WERI-Rb-1 (cell line): ENCODE measurements at regions not wholly inside any gene's neighbourhood (a gene's known extent, or its start where the extent isn't known, plus 50 kb on each side); places are given as distances from the start of the nearest gene placed in this dataset.
"Not testable (repeated sequence)": the region's sequence is repeated elsewhere in the genome, so short reads cannot be mapped to it uniquely, and the experiment has no call there.

Experiments
- DNase-seq: peaks from one replicate; pipeline ENCODE4 v3.0.0-alpha.2; 2020
- H3K27ac ChIP-seq: fragments of 250-450 bp; sonication (Bioruptor Pico); 2 replicates; pipeline ENCODE4 v1.5.1; 2020; ENCODE audit warnings: mild to moderate bottlenecking, moderate library complexity
- H3K27me3 ChIP-seq: fragments of 250-450 bp; sonication (Bioruptor Pico); 2 replicates; pipeline ENCODE4 v1.5.1; 2021; ENCODE audit warnings: mild to moderate bottlenecking, low read depth, moderate library complexity; ENCODE audit not compliant: insufficient read depth, severe bottlenecking
- H3K36me3 ChIP-seq: fragments of 250-450 bp; sonication (Bioruptor Pico); 2 replicates; pipeline ENCODE4 v1.5.1; 2020; ENCODE audit warnings: mild to moderate bottlenecking, moderate library complexity
- H3K4me3 ChIP-seq: 2 replicates; pipeline ENCODE4 v1.5.1; 2011; ENCODE audit warnings: low read depth, mild to moderate bottlenecking, control low read depth, low read length
- H3K9me3 ChIP-seq: fragments of 250-450 bp; sonication (Bioruptor Pico); 2 replicates; pipeline ENCODE4 v1.5.1; 2021; ENCODE audit warnings: mild to moderate bottlenecking, moderate library complexity; ENCODE audit not compliant: severe bottlenecking
- CTCF ChIP-seq: IDR thresholded peaks from 2 replicates; pipeline ENCODE4 v1.5.1; 2011; ENCODE audit warnings: low read depth, mild to moderate bottlenecking, control low read depth, inconsistent platforms, low read length

GRCh38 chr4:116632269-116632668 is 453.1 kb downstream of the TRAM1L1 start:
- TF ChIP-seq CTCF = no peak
- DNase-seq = no peak
- Histone ChIP-seq H3K27ac (no peak overlapping the region), H3K4me3 (no peak overlapping the region), H3K9me3 (no peaks in the 10 kb centered on the region), H3K27me3 (no peaks in the 10 kb centered on the region), H3K36me3 (no peaks in the 10 kb centered on the region)

- H3K27me3 ChIP-seq = no peaks in the 10 kb centered on the region
- no peaks in the 10 kb centered on the region for H3K9me3 ChIP-seq
- H3K4me3 ChIP-seq = no peak overlapping the region
- DNase-seq = no peak
- no peak overlapping the region for H3K27ac ChIP-seq
- no peak for TF ChIP-seq CTCF
- no peaks in the 10 kb centered on the region for H3K36me3 ChIP-seq
These were observed 456.8 kb downstream of the TRAM1L1 start for GRCh38 chr4:116628598-116628997.

GRCh38 chr4:116627545-116627944 is 457.8 kb downstream of the TRAM1L1 start:
- DNase-seq = no peak
- H3K4me3 ChIP-seq = no peak overlapping the region
- no peak overlapping the region for H3K27ac ChIP-seq
- no peaks in the 10 kb centered on the region for H3K9me3 ChIP-seq
- no peaks in the 10 kb centered on the region for H3K36me3 ChIP-seq
- H3K27me3 ChIP-seq = no peaks in the 10 kb centered on the region
- no peak for TF ChIP-seq CTCF

- H3K27me3 ChIP-seq, DNase-seq: not testable (repeated sequence)
These were observed 465.9 kb downstream of the TRAM1L1 start for GRCh38 chr4:116619508-116619907.

GRCh38 chr4:116618638-116619037 is 466.7 kb downstream of the TRAM1L1 start:
- no peak overlapping the region for H3K4me3 ChIP-seq
- no peaks in the 10 kb centered on the region for H3K36me3 ChIP-seq
- no peak for TF ChIP-seq CTCF
- no peak for DNase-seq
- H3K9me3 ChIP-seq = no peaks in the 10 kb centered on the region
- H3K27me3 ChIP-seq = no peaks in the 10 kb centered on the region
- H3K27ac ChIP-seq = no peak overlapping the region

More at GRCh38 chr4:116619508-116619907, 465.9 kb downstream of the TRAM1L1 start:
- not testable (repeated sequence) for H3K27ac ChIP-seq, H3K9me3 ChIP-seq, H3K36me3 ChIP-seq, H3K4me3 ChIP-seq

- H3K27me3 ChIP-seq = no peaks in the 10 kb centered on the region
- no peak for TF ChIP-seq CTCF
- no peaks in the 10 kb centered on the region for H3K36me3 ChIP-seq
- no peak for DNase-seq
- H3K27ac ChIP-seq = no peak overlapping the region
- H3K9me3 ChIP-seq = no peaks in the 10 kb centered on the region
- H3K4me3 ChIP-seq = no peak overlapping the region
These were observed 482.3 kb downstream of the TRAM1L1 start for GRCh38 chr4:116603096-116603495.
